Right lobe of liver (tissue), 4 donors: ENCODE measurements at regions not wholly inside any gene's neighbourhood (a gene's known extent, or its start where the extent isn't known, plus 50 kb on each side); places are given as distances from the start of the nearest gene placed in this dataset.

Experiments used
- POLR2A ChIP-seq: fragments of 450-650 bp; IDR thresholded peaks from one replicate; pipeline ENCODE4 v1.6.1; 2017; ENCODE audit warnings: antibody characterized with exemption, mild to moderate bottlenecking
- TF ChIP-seq, protein P1 (sequence below), 4 donors: fragments of 200-600 bp in 3 of 4; fragments of 450-650 bp in 1 of 4; IDR thresholded peaks; one replicate each; pipeline versions ENCODE4 v1.5.1 to v1.8.0; 2016 to 2022; ENCODE audit warnings: antibody characterized with exemption in 4 of 4, mild to moderate bottlenecking in 2 of 4
- donor health status: DM: no; HTN: no; CAD: no.
- donor health status: DM: no; HTN: no; CAD: no.
- donor health status: DM: no; HTN: yes; CAD: no.

DNA sequence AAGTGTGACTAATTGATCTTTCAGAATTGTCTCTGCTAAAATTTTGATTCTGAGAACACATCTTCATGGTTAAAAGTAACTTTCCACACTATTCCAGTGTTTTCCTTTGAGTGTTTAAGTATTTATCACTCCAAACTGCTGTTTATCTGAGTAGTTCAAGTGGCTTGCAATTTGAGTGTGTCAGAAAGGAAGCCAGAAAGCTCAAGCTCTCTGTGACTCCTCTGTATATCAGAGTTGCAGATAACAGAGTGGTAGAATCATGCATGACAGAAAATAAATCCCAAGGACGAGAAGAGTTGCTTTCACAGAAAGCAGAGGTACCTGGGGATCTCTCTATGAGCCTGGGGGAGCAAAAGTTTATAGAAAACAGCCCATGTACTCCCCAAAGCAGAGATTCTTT, 130.0 kb downstream of the CYB561 start:
- TF ChIP-seq, protein P1, sequence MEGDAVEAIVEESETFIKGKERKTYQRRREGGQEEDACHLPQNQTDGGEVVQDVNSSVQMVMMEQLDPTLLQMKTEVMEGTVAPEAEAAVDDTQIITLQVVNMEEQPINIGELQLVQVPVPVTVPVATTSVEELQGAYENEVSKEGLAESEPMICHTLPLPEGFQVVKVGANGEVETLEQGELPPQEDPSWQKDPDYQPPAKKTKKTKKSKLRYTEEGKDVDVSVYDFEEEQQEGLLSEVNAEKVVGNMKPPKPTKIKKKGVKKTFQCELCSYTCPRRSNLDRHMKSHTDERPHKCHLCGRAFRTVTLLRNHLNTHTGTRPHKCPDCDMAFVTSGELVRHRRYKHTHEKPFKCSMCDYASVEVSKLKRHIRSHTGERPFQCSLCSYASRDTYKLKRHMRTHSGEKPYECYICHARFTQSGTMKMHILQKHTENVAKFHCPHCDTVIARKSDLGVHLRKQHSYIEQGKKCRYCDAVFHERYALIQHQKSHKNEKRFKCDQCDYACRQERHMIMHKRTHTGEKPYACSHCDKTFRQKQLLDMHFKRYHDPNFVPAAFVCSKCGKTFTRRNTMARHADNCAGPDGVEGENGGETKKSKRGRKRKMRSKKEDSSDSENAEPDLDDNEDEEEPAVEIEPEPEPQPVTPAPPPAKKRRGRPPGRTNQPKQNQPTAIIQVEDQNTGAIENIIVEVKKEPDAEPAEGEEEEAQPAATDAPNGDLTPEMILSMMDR (IDR thresholded peaks at IDR 0.05): no peak
- no peak for TF ChIP-seq POLR2A
